ENCODE measurements at regions not wholly inside any gene's neighbourhood (a gene's known extent, or its start where the extent isn't known, plus 50 kb on each side); places are given as distances from the start of the nearest gene placed in this dataset.
A peak's percentile ranks its signal among the peaks of the same experiment; 100 is the strongest.

GRCh38 chr9:1919229-1919628, 95.9 kb upstream of the SMARCA2 start:
- TF ChIP-seq CTCF (IDR thresholded peaks at IDR 0.05), result no peak
- Mint-ChIP-seq H3K36me3 (ENCODE audit: low read depth) (no peaks in the 10 kb centered on the region), H3K27ac (no peak overlapping the region), H3K9me3 (no peaks in the 10 kb centered on the region), H3K27me3 (peaks cover 24% of the 10 kb centered on the region), H3K4me1 (ENCODE audit: low read depth) (no peaks in the 10 kb centered on the region), H3K4me3 (no peak overlapping the region)
- Histone ChIP-seq H3K27me3 (ENCODE audit: control insufficient read depth in 1 of 2, insufficient read depth in 2 of 2, low read length in 2 of 2) (no peaks in the 10 kb centered on the region), H3K36me3 (ENCODE audit: insufficient read depth, low read length) (no peaks in the 10 kb centered on the region), H3K9me3 (ENCODE audit: control insufficient read depth in 1 of 2, insufficient read depth in 1 of 2, low read length in 2 of 2) (no peaks in the 10 kb centered on the region), H3K4me1 (ENCODE audit: insufficient read depth, low read length) (no peaks in the 10 kb centered on the region), H3K4me3 (ENCODE audit: low read length) (no peak overlapping the region), H3K27ac (ENCODE audit: low read depth in 1 of 2, low read length in 2 of 2) (no peak overlapping the region)
- intact Hi-C loops (cut with DNase I, micrococcal nuclease), result no loop called here
- ChIA-PET POLR2A (no interaction called here), CTCF (interaction anchor here (1.2 kb wide), 1 partner anchor 11 kb away, joined by 3 read pairs; no protein-coding TSS in a partner anchor)
- DNase-seq (no peak), ATAC-seq (ENCODE audit: poor library complexity) (no peak)

- H3K9me3 ChIP-seq (ENCODE audit: control insufficient read depth in 1 of 2, insufficient read depth in 1 of 2, low read length in 2 of 2), result no peaks in the 10 kb centered on the region
- Mint-ChIP-seq H3K4me3 (no peak overlapping the region), H3K27ac (no peak overlapping the region), H3K27me3 (peaks cover 24% of the 10 kb centered on the region), H3K36me3 (ENCODE audit: low read depth) (no peaks in the 10 kb centered on the region), H3K9me3 (no peaks in the 10 kb centered on the region), H3K4me1 (ENCODE audit: low read depth) (no peaks in the 10 kb centered on the region)
- ChIA-PET CTCF (no interaction called here), POLR2A (interaction anchor here (1.7 kb wide), 1 partner anchor 9 kb away, joined by 4 read pairs; no protein-coding TSS in a partner anchor)
- no peak for TF ChIP-seq CTCF (IDR thresholded peaks at IDR 0.05)
- ATAC-seq (ENCODE audit: poor library complexity) (no peak), DNase-seq (no peak)
- H3K36me3 ChIP-seq (ENCODE audit: insufficient read depth, low read length), result no peaks in the 10 kb centered on the region
- H3K4me3 ChIP-seq (ENCODE audit: low read length), result no peak overlapping the region
- H3K27ac ChIP-seq (ENCODE audit: low read depth in 1 of 2, low read length in 2 of 2), result no peak overlapping the region
- no peaks in the 10 kb centered on the region for H3K27me3 ChIP-seq (ENCODE audit: control insufficient read depth in 1 of 2, insufficient read depth in 2 of 2, low read length in 2 of 2)
- intact Hi-C loops (cut with DNase I, micrococcal nuclease), result no loop called here
- no peaks in the 10 kb centered on the region for H3K4me1 ChIP-seq (ENCODE audit: insufficient read depth, low read length)
Measured at GRCh38 chr9:1920386-1920785, 94.8 kb upstream of the SMARCA2 start.

- no peak overlapping the region for H3K27ac ChIP-seq (ENCODE audit: low read depth in 1 of 2, low read length in 2 of 2)
Measured at GRCh38 chr9:1922026-1922425, 93.1 kb upstream of the SMARCA2 start.

More at GRCh38 chr9:1922026-1922425, 93.1 kb upstream of the SMARCA2 start:
- ChIA-PET CTCF (no interaction called here), POLR2A (interaction anchor here (1.7 kb wide), 1 partner anchor 8 kb away, joined by 4 read pairs; no protein-coding TSS in a partner anchor)
- H3K4me3 Mint-ChIP-seq, result no peak overlapping the region
- Histone ChIP-seq H3K27me3 (ENCODE audit: control insufficient read depth in 1 of 2, insufficient read depth in 2 of 2, low read length in 2 of 2) (no peaks in the 10 kb centered on the region), H3K36me3 (ENCODE audit: insufficient read depth, low read length) (no peaks in the 10 kb centered on the region), H3K4me3 (ENCODE audit: low read length) (no peak overlapping the region), H3K4me1 (ENCODE audit: insufficient read depth, low read length) (no peaks in the 10 kb centered on the region), H3K9me3 (ENCODE audit: control insufficient read depth in 1 of 2, insufficient read depth in 1 of 2, low read length in 2 of 2) (no peaks in the 10 kb centered on the region)
- peaks cover 21% of the 10 kb centered on the region for H3K27me3 Mint-ChIP-seq
- H3K27ac Mint-ChIP-seq, result no peak overlapping the region
- intact Hi-C loops (cut with DNase I, micrococcal nuclease), result no loop called here
- H3K36me3 Mint-ChIP-seq (ENCODE audit: low read depth), result no peaks in the 10 kb centered on the region
- DNase-seq (peak in 1 of 14 experiments; percentile 7), ATAC-seq (ENCODE audit: poor library complexity) (no peak)
- no peaks in the 10 kb centered on the region for H3K9me3 Mint-ChIP-seq
- no peak for TF ChIP-seq CTCF (IDR thresholded peaks at IDR 0.05)
- no peaks in the 10 kb centered on the region for H3K4me1 Mint-ChIP-seq (ENCODE audit: low read depth)
